Lower leg skin (tissue), 3 donors: ENCODE measurements at regions not wholly inside any gene's neighbourhood (a gene's known extent, or its start where the extent isn't known, plus 50 kb on each side); places are given as distances from the start of the nearest gene placed in this dataset.

Experiments
- POLR2A ChIP-seq, 2 donors: fragments of 450-650 bp; IDR thresholded peaks; one replicate each; pipeline ENCODE4 v1.6.1; 2016 to 2017; ENCODE audit warnings: antibody characterized with exemption in 2 of 2, mild to moderate bottlenecking in 1 of 2, moderate library complexity in 1 of 2
- TF ChIP-seq, protein P1 (sequence below), 3 donors: fragments of 450-650 bp; IDR thresholded peaks; one replicate each; pipeline ENCODE4 v1.5.1; 2016; ENCODE audit warnings: antibody characterized with exemption in 3 of 3, mild to moderate bottlenecking in 3 of 3, moderate library complexity in 2 of 3

DNA sequence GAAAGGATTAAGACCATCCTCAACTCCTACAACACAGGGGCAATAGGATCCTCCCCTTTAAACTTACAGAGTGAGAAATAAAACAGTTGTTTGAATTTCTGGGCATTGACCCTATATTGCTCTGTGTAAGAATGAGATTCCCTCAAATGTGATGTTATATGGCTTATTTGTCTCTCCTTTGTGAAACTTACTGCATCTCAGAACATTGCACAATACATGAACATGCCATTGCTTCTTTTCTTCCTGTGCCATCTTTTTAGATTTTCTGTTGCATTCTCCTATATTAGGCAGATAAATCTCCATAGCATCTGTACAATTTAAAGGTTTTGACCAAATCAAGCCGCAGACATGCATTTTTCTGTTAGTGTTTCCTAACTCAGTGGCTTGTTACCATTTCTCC, 941.9 kb upstream of the FANCL start:
- TF ChIP-seq, protein P1, sequence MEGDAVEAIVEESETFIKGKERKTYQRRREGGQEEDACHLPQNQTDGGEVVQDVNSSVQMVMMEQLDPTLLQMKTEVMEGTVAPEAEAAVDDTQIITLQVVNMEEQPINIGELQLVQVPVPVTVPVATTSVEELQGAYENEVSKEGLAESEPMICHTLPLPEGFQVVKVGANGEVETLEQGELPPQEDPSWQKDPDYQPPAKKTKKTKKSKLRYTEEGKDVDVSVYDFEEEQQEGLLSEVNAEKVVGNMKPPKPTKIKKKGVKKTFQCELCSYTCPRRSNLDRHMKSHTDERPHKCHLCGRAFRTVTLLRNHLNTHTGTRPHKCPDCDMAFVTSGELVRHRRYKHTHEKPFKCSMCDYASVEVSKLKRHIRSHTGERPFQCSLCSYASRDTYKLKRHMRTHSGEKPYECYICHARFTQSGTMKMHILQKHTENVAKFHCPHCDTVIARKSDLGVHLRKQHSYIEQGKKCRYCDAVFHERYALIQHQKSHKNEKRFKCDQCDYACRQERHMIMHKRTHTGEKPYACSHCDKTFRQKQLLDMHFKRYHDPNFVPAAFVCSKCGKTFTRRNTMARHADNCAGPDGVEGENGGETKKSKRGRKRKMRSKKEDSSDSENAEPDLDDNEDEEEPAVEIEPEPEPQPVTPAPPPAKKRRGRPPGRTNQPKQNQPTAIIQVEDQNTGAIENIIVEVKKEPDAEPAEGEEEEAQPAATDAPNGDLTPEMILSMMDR (IDR thresholded peaks at IDR 0.05), result no peak
- TF ChIP-seq POLR2A (IDR thresholded peaks at IDR 0.05), result no peak
